ENCODE measurements at regions not wholly inside any gene's neighbourhood (a gene's known extent, or its start where the extent isn't known, plus 50 kb on each side); places are given as distances from the start of the nearest gene placed in this dataset.

DNA sequence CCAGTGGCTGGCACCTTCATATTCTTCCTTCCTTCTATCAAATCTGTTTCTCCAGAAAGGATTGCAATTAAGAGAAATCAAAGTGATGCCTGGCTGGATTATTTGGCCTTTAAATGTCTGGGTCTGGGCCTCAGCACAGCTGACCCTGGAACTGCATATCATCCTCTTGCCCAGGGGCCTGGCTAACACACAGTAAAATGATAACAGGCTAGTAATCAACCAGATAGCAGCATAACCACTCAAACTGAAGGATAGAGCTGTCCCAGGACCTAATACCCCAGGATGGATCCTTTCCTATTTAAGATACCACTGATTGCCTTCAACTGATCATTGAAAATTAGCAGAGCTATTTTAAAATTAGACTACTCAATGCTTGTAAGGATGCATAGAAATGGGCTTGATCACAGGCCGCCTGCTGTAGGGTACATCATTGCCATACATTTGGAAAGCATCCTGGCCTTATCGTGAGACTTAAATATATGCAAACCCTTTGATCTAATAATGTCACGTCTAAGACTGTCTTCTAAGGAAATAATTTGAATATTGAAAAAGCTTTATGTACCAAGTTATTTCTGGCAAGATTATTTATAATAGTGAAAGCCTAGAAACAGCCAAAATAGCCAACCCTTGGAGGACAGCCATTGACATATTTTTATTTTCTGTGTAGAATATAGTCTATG is 144.0 kb upstream of the CHST15 start:
- H3K56ac ChIP-seq (ENCODE audit: extremely low read depth, insufficient read depth, low read length): no peak overlapping the region

More for the DNA sequence above, 144.0 kb upstream of the CHST15 start:
- Histone ChIP-seq H2BK20ac (ENCODE audit: low read depth, low read length) (no peak overlapping the region), H3K9me3 (ENCODE audit: control insufficient read depth, insufficient read depth, low read length) (peaks cover 20% of the 10 kb centered on the region), H3K4me2 (ENCODE audit: low read depth, low read length) (no peak overlapping the region), H2BK5ac (ENCODE audit: low read depth, low read length, poor library complexity, severe bottlenecking) (no peak overlapping the region), H3K79me1 (ENCODE audit: low read depth in 1 of 2, low read length in 2 of 2) (no peaks in the 10 kb centered on the region), H4K91ac (ENCODE audit: insufficient read depth, low read depth, low read length) (no peak overlapping the region), H3K18ac (ENCODE audit: low read depth, low read length) (no peak overlapping the region), H3K36me3 (ENCODE audit: control insufficient read depth, insufficient read depth, low read length) (no peaks in the 10 kb centered on the region), H2AK5ac (ENCODE audit: low read depth, low read length) (no peak overlapping the region), H3K4me1 (ENCODE audit: control insufficient read depth, insufficient read depth, low read length) (no peaks in the 10 kb centered on the region), H3K23ac (ENCODE audit: low read depth, low read length) (no peak overlapping the region), H4K5ac (ENCODE audit: low read depth, low read length) (no peak overlapping the region), H2AFZ (replicated peaks; ENCODE audit: low read length, poor library complexity) (no peak overlapping the region), H2BK120ac (ENCODE audit: low read depth, low read length) (no peak overlapping the region), H4K8ac (ENCODE audit: low read depth in 2 of 2, low read length in 2 of 2) (no peak overlapping the region), H2AK9ac (replicated peaks; ENCODE audit: low read depth, low read length, poor library complexity) (no peak overlapping the region), H3K9me1 (ENCODE audit: insufficient read depth, low read length) (no peaks in the 10 kb centered on the region), H3K9ac (ENCODE audit: low read depth, low read length) (no peak overlapping the region), H3K4ac (ENCODE audit: low read depth, low read length) (no peak overlapping the region), H3K27ac (ENCODE audit: insufficient read depth, low read length) (no peak overlapping the region), H3K27me3 (ENCODE audit: control insufficient read depth, insufficient read depth, low read length) (no peaks in the 10 kb centered on the region), H3K4me3 (ENCODE audit: insufficient read depth, low read depth, low read length) (no peak overlapping the region), H4K20me1 (ENCODE audit: insufficient read depth, low read length) (no peaks in the 10 kb centered on the region), H3K14ac (replicated peaks; ENCODE audit: low read depth, low read length) (no peak overlapping the region), H2BK15ac (ENCODE audit: low read depth, low read length) (no peak overlapping the region)
- in situ Hi-C loops (cut with MboI; ENCODE audit: low sequenced_read_pairs) (no loop called here), dilution Hi-C loops (cut with HindIII; ENCODE audit: low sequenced_read_pairs, unreplicated experiment) (no loop called here), intact Hi-C loops (cut with micrococcal nuclease) (no loop called here)
- ATAC-seq (ENCODE audit: low read depth) (no peak), DNase-seq (no peak)
- ChIA-PET CTCF (no interaction called here), POLR2A (ENCODE audit: unreplicated experiment) (no interaction called here)
- BruUV-seq (replicated peaks): no TSS peak
- TF ChIP-seq SMC3 (IDR thresholded peaks at IDR 0.05; ENCODE audit: low read depth, low read length): no peak
- no peak for TF ChIP-seq FOS (IDR thresholded peaks at IDR 0.05; ENCODE audit: low read depth, low read length)
- TF ChIP-seq MAFK (IDR thresholded peaks at IDR 0.05; ENCODE audit: low read depth, low read length): no peak
- no peak for TF ChIP-seq NFE2L2 (IDR thresholded peaks at IDR 0.05; ENCODE audit: low read depth, low read length)
- no peak for TF ChIP-seq RAD21 (IDR thresholded peaks at IDR 0.05; ENCODE audit: low read length)
- no CpG with 5 or more reads among the region's 3 CpGs for WGBS, 2 experiments (ENCODE audit: extremely low coverage in 2 of 2, insufficient read length in 1 of 2)
